HEK293 (cell line): ENCODE measurements at regions not wholly inside any gene's neighbourhood (a gene's known extent, or its start where the extent isn't known, plus 50 kb on each side); places are given as distances from the start of the nearest gene placed in this dataset.

Experiments
- CTCF ChIA-PET: fragments of 350-600 bp; formaldehyde crosslinking; extraction: SDS; loops from one replicate; lab custom pipeline; 2021; ENCODE audit warnings: antibody characterized with exemption; lab: Yijun Ruan, JAX
- POLR2A ChIA-PET: fragments of 300-600 bp; formaldehyde crosslinking; extraction: SDS; loops from one replicate; lab custom pipeline; 2020; ENCODE audit warnings: antibody characterized with exemption, inconsistent platforms; lab: Yijun Ruan, JAX
- H3K27ac ChIP-seq: fragments of 200-500 bp; sonication (Bioruptor generic); 2 replicates; pipeline ENCODE4 v1.5.1; 2014; ENCODE audit warnings: low read depth, low read length, control low read depth, inconsistent platforms; ENCODE audit errors: extremely low read depth
- H3K36me3 ChIP-seq, 2 experiments: fragments of 200-500 bp in 1 of 2; sonication (Bioruptor generic) in 1 of 2; 1 replicate in 1 of 2; 2 replicates in 1 of 2; pipeline ENCODE4 v1.5.1; 2014 to 2017; ENCODE audit warnings: inconsistent platforms in 2 of 2, low read length in 2 of 2; ENCODE audit not compliant: control insufficient read depth in 2 of 2, insufficient read depth in 1 of 2
- H3K4me1 ChIP-seq: fragments of 200-500 bp; sonication (Bioruptor generic); 2 replicates; pipeline ENCODE4 v1.5.1; 2014; ENCODE audit warnings: mild to moderate bottlenecking, low read length, inconsistent platforms; ENCODE audit not compliant: control insufficient read depth, insufficient read depth
- H3K4me3 ChIP-seq: 2 replicates; pipeline ENCODE4 v1.5.1; 2011; ENCODE audit warnings: low read depth, mild to moderate bottlenecking, control low read depth, low read length, moderate library complexity
- H3K9me3 ChIP-seq: fragments of 200-500 bp; sonication (Bioruptor generic); 2 replicates; pipeline ENCODE4 v1.5.1; 2014; ENCODE audit warnings: low read depth, low read length, inconsistent platforms; ENCODE audit not compliant: control insufficient read depth, insufficient read depth
- GLI2 ChIP-seq: fragments of 450-650 bp; formaldehyde crosslinking; IDR thresholded peaks from 2 replicates; pipeline ENCODE4; 2017; ENCODE audit warnings: missing biosample characterization, missing genetic modification characterization, low read depth, borderline replicate concordance
- KLF16 ChIP-seq: fragments of 450-650 bp; formaldehyde crosslinking; IDR thresholded peaks from 2 replicates; pipeline ENCODE4 v1.5.1; 2017; ENCODE audit warnings: missing biosample characterization, missing genetic modification characterization
- OVOL3 ChIP-seq: fragments of 450-650 bp; formaldehyde crosslinking; IDR thresholded peaks from 2 replicates; pipeline ENCODE4 v1.5.1; 2016; ENCODE audit warnings: missing biosample characterization, missing genetic modification characterization
- TCF7L2 ChIP-seq: IDR thresholded peaks from 2 replicates; pipeline ENCODE4 v1.6.1; 2011; ENCODE audit warnings: low read depth, mild to moderate bottlenecking, inconsistent platforms, low read length, moderate library complexity, borderline replicate concordance
- YY1 ChIP-seq: fragments of 450-650 bp; formaldehyde crosslinking; IDR thresholded peaks from 2 replicates; pipeline ENCODE4 v1.5.1; 2018; ENCODE audit warnings: missing biosample characterization, missing genetic modification characterization
- ZIC2 ChIP-seq: fragments of 450-650 bp; formaldehyde crosslinking; IDR thresholded peaks from 2 replicates; pipeline ENCODE4 v1.5.1; 2016; ENCODE audit warnings: missing biosample characterization, missing genetic modification characterization
- ZNF202 ChIP-seq: fragments of 450-650 bp; formaldehyde crosslinking; IDR thresholded peaks from 2 replicates; pipeline ENCODE4 v1.5.1; 2016; ENCODE audit warnings: missing biosample characterization, missing genetic modification characterization, borderline replicate concordance
- ZNF24 ChIP-seq: fragments of 450-650 bp; formaldehyde crosslinking; IDR thresholded peaks from 2 replicates; pipeline ENCODE4 v1.5.1; 2016; ENCODE audit warnings: missing biosample characterization, missing genetic modification characterization
- ZNF341 ChIP-seq: fragments of 450-650 bp; formaldehyde crosslinking; IDR thresholded peaks from 2 replicates; pipeline ENCODE4; 2016; ENCODE audit warnings: low read depth, missing biosample characterization, missing genetic modification characterization
- ZNF555 ChIP-seq: fragments of 450-650 bp; formaldehyde crosslinking; conservative IDR thresholded peaks from 2 replicates; pipeline ENCODE4 v1.5.1; 2017; ENCODE audit warnings: missing biosample characterization, mild to moderate bottlenecking, missing genetic modification characterization, inconsistent platforms
- ZNF560 ChIP-seq: fragments of 450-650 bp; formaldehyde crosslinking; IDR thresholded peaks from 2 replicates; pipeline ENCODE4 v1.5.1; 2017; ENCODE audit warnings: missing biosample characterization, missing genetic modification characterization, borderline replicate concordance
- ZNF561 ChIP-seq: fragments of 450-650 bp; IDR thresholded peaks from 2 replicates; pipeline ENCODE4 v1.5.1; 2018; ENCODE audit warnings: missing biosample characterization, missing genetic modification characterization, borderline replicate concordance
- ZNF664 ChIP-seq: fragments of 450-650 bp; formaldehyde crosslinking; IDR thresholded peaks from 2 replicates; pipeline ENCODE4 v1.5.1; 2016; ENCODE audit warnings: missing biosample characterization, missing genetic modification characterization
- ZNF677 ChIP-seq: fragments of 450-650 bp; IDR thresholded peaks from 2 replicates; pipeline ENCODE4 v1.5.0; 2018; ENCODE audit warnings: missing biosample characterization, mild to moderate bottlenecking, missing genetic modification characterization, moderate library complexity
- TF ChIP-seq, protein P1 (sequence below): fragments of 450-650 bp; formaldehyde crosslinking; IDR thresholded peaks from 2 replicates; pipeline ENCODE4 v1.5.1; 2017; ENCODE audit warnings: missing biosample characterization, missing genetic modification characterization
- TF ChIP-seq, protein P2 (sequence below): fragments of 450-650 bp; formaldehyde crosslinking; IDR thresholded peaks from 2 replicates; pipeline ENCODE4 v1.5.1; 2016; ENCODE audit warnings: missing biosample characterization, missing genetic modification characterization
- TF ChIP-seq, protein P3 (sequence below): fragments of 450-650 bp; formaldehyde crosslinking; IDR thresholded peaks from 2 replicates; pipeline ENCODE4 v1.5.1; 2016; ENCODE audit warnings: missing biosample characterization, missing genetic modification characterization

DNA sequence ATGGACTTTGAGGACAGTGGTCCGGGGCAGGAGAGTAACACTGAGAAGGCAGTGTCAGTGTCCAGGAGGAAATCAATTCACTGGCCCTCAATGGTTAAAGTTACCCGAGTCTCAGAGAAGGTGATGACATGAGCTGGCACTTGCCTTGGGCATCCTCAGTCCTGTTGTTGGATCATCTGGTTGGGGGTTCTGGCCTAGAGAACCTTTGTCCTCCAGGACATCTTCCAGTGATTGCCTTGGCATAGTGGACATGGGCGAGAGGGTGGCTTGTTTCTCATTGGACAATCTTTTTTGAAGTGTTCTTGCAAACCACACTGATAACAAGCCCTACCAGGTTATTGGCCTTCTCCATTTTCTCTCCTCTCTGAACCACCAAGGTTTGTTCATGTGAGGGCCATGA lies 83.4 kb upstream of the TERB2 start:
- Histone ChIP-seq H3K27ac (no peak overlapping the region), H3K4me3 (no peak overlapping the region)
- no peak for TF ChIP-seq ZNF560
- no peak for TF ChIP-seq ZNF561 (tag by site-specific recombination)
- TF ChIP-seq, protein P1, sequence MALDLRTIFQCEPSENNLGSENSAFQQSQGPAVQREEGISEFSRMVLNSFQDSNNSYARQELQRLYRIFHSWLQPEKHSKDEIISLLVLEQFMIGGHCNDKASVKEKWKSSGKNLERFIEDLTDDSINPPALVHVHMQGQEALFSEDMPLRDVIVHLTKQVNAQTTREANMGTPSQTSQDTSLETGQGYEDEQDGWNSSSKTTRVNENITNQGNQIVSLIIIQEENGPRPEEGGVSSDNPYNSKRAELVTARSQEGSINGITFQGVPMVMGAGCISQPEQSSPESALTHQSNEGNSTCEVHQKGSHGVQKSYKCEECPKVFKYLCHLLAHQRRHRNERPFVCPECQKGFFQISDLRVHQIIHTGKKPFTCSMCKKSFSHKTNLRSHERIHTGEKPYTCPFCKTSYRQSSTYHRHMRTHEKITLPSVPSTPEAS (tag by site-specific recombination), result no peak
- TF ChIP-seq KLF16, result no peak
- TF ChIP-seq YY1, result no peak
- no peak for TF ChIP-seq ZNF677 (tag by site-specific recombination)
- TF ChIP-seq GLI2 (tag by site-specific recombination), result no peak
- TF ChIP-seq, protein P2, sequence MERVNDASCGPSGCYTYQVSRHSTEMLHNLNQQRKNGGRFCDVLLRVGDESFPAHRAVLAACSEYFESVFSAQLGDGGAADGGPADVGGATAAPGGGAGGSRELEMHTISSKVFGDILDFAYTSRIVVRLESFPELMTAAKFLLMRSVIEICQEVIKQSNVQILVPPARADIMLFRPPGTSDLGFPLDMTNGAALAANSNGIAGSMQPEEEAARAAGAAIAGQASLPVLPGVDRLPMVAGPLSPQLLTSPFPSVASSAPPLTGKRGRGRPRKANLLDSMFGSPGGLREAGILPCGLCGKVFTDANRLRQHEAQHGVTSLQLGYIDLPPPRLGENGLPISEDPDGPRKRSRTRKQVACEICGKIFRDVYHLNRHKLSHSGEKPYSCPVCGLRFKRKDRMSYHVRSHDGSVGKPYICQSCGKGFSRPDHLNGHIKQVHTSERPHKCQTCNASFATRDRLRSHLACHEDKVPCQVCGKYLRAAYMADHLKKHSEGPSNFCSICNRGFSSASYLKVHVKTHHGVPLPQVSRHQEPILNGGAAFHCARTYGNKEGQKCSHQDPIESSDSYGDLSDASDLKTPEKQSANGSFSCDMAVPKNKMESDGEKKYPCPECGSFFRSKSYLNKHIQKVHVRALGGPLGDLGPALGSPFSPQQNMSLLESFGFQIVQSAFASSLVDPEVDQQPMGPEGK, result no peak
- TF ChIP-seq, all 188 proteins: peak for 0
- H3K4me1 ChIP-seq, result no peaks in the 10 kb centered on the region
- H3K9me3 ChIP-seq, result no peaks in the 10 kb centered on the region
- ChIA-PET CTCF (no interaction called here), POLR2A (no interaction called here)
- no peaks in the 10 kb centered on the region for H3K36me3 ChIP-seq

DNA sequence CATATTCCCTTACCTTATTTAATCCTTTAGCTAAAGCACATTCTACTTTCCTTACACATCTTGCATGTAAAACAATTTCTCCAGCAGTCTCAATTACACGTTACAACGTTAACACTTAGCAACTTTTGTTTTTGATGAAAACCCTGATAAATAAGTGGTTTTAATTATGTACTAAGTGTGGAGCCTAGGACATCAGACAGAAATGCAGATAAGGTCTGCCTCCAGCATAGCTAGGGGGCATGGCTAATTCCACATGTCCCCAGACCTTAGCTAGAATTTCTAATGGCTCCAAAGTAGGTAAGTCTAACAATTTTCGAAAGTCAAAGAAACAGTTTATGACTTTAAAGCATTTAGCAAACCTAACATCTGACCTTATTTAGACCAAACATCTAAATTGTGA lies 77.4 kb upstream of the TERB2 start:
- Histone ChIP-seq H3K4me1 (no peaks in the 10 kb centered on the region), H3K36me3 (no peaks in the 10 kb centered on the region), H3K27ac (no peak overlapping the region), H3K9me3 (no peaks in the 10 kb centered on the region)
- CTCF ChIA-PET, result interaction anchor here (1.9 kb wide), 1 partner anchor 26 kb away, joined by 8 read pairs; no protein-coding TSS in a partner anchor
- POLR2A ChIA-PET, result no interaction called here
- TF ChIP-seq ZNF664 (no peak), ZNF202 (no peak), ZNF341 (tag by site-specific recombination) (no peak), ZNF24 (tag by site-specific recombination) (no peak)
- TF ChIP-seq, all 188 proteins: peak for 0
- H3K4me3 ChIP-seq, result no peak overlapping the region

DNA sequence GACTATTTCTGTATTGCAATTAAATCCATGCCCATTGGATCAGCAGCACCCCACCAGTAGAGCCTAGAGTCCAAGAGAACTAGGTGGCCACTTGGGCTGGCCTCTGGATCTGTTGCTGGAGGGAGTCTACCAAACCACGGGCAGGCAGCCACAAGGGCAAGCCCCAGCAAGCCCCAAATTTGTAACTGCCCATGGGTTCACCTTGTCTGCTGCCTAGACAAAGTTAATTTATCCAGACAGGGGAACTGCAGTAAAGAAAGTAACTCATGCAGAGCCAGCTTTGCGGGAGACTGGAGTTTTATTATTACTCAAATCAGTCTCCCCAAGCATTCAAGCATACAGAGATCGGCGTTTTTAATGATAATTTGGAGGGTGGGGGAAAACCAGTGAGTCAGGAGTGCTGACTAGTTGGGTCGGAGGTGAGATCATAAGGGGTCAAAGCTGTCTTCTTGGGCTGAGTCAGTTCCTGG lies 74.0 kb upstream of the TERB2 start:
- H3K9me3 ChIP-seq, result no peaks in the 10 kb centered on the region
- no peaks in the 10 kb centered on the region for H3K4me1 ChIP-seq
- TF ChIP-seq OVOL3 (tag by site-specific recombination) (no peak), ZNF341 (tag by site-specific recombination) (no peak), TCF7L2 (no peak), ZIC2 (tag by site-specific recombination) (peak; percentile 32; the same call in 1 of the 2 replicates), ZNF555 (tag by site-specific recombination) (no peak)
- TF ChIP-seq, protein P3, sequence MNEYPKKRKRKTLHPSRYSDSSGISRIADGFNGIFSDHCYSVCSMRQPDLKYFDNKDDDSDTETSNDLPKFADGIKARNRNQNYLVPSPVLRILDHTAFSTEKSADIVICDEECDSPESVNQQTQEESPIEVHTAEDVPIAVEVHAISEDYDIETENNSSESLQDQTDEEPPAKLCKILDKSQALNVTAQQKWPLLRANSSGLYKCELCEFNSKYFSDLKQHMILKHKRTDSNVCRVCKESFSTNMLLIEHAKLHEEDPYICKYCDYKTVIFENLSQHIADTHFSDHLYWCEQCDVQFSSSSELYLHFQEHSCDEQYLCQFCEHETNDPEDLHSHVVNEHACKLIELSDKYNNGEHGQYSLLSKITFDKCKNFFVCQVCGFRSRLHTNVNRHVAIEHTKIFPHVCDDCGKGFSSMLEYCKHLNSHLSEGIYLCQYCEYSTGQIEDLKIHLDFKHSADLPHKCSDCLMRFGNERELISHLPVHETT (tag by site-specific recombination), result no peak
- H3K4me3 ChIP-seq, result no peak overlapping the region
- ChIA-PET POLR2A (no interaction called here), CTCF (no interaction called here)
- H3K36me3 ChIP-seq, result no peaks in the 10 kb centered on the region
- no peak overlapping the region for H3K27ac ChIP-seq
